GM10248 (cell line): ENCODE measurements at regions not wholly inside any gene's neighbourhood (a gene's known extent, or its start where the extent isn't known, plus 50 kb on each side); places are given as distances from the start of the nearest gene placed in this dataset.

Experiments
- CTCF ChIA-PET: fragments of 300-600 bp; sonication (Branson Sonifier 250); formaldehyde crosslinking; extraction: SDS; loops from one replicate; lab custom pipeline; 2021; ENCODE audit warnings: antibody characterized with exemption; lab: Yijun Ruan, JAX
- POLR2A ChIA-PET: fragments of 350-650 bp; sonication (Branson Sonifier 250); formaldehyde crosslinking; extraction: SDS; loops from one replicate; lab custom pipeline; 2020; ENCODE audit warnings: antibody characterized with exemption; lab: Yijun Ruan, JAX
- DNase-seq: peaks from one replicate; pipeline ENCODE4 v3.0.0; 2012; ENCODE audit errors: extremely low spot score
- CTCF ChIP-seq: IDR thresholded peaks from 2 replicates; pipeline ENCODE4 v1.5.1; 2012; ENCODE audit warnings: mild to moderate bottlenecking, low read depth; ENCODE audit errors: extremely low read depth, missing control alignments, control extremely low read depth

- DNase-seq = no peak
- no peak for TF ChIP-seq CTCF
Measured at GRCh38 chr9:7988644-7989280, 189.2 kb upstream of the DMAC1 start.

GRCh38 chr9:7984692-7985091, 185.1 kb upstream of the DMAC1 start:
- ChIA-PET POLR2A (no interaction called here), CTCF (interaction anchor here (1.4 kb wide), 1 partner anchor 22 kb away, joined by 4 read pairs; no protein-coding TSS in a partner anchor)
- no peak for DNase-seq
- no peak for TF ChIP-seq CTCF

More at GRCh38 chr9:7988644-7989280, 189.2 kb upstream of the DMAC1 start:
- CTCF ChIA-PET = interaction anchor here (1.1 to 1.3 kb wide), 2 partner anchors 8 to 1139 kb away, joined by 3 to 4 read pairs; no protein-coding TSS in a partner anchor
- POLR2A ChIA-PET = no interaction called here

GRCh38 chr9:7984203-7984602, 184.6 kb upstream of the DMAC1 start:
- DNase-seq = no peak
- ChIA-PET POLR2A (no interaction called here), CTCF (interaction anchor here (1.4 kb wide), 2 partner anchors 9 to 21 kb away, joined by 4 read pairs; no protein-coding TSS in a partner anchor)
- TF ChIP-seq CTCF = no peak

GRCh38 chr9:7983490-7983889, 183.9 kb upstream of the DMAC1 start:
- CTCF ChIA-PET = interaction anchor here (1.4 kb wide), 1 partner anchor 10 kb away, joined by 4 read pairs; no protein-coding TSS in a partner anchor
- TF ChIP-seq CTCF = no peak
- no peak for DNase-seq
- POLR2A ChIA-PET = interaction anchor here (0.6 kb wide), 1 partner anchor 1068 kb away, joined by 3 read pairs; no protein-coding TSS in a partner anchor

GRCh38 chr9:7982907-7983306, 183.3 kb upstream of the DMAC1 start:
- no peak for TF ChIP-seq CTCF
- ChIA-PET CTCF (interaction anchor here (1.4 kb wide), 1 partner anchor 10 kb away, joined by 4 read pairs; no protein-coding TSS in a partner anchor), POLR2A (interaction anchor here (0.6 kb wide), 1 partner anchor 1067 kb away, joined by 3 read pairs; no protein-coding TSS in a partner anchor)
- no peak for DNase-seq

- no peak for TF ChIP-seq CTCF
- ChIA-PET POLR2A (no interaction called here), CTCF (no interaction called here)
- no peak for DNase-seq
Measured at GRCh38 chr9:7980691-7981289, 181.2 kb upstream of the DMAC1 start.
